Nephron progenitor cell (in vitro differentiated cells): ENCODE measurements at regions not wholly inside any gene's neighbourhood (a gene's known extent, or its start where the extent isn't known, plus 50 kb on each side); places are given as distances from the start of the nearest gene placed in this dataset.

Experiments used
- DNase-seq: peaks from one replicate; pipeline ENCODE4 v3.0.0; 2021
- H3K27ac Mint-ChIP-seq: 2 replicates; pipeline ENCODE4 v1.8.0; 2021; ENCODE audit warnings: mild to moderate bottlenecking, moderate library complexity, mixed read lengths
- H3K27me3 Mint-ChIP-seq: 2 replicates; pipeline ENCODE4 v1.8.0; 2021; ENCODE audit warnings: mild to moderate bottlenecking, low read depth, mixed read lengths; ENCODE audit not compliant: poor library complexity
- H3K36me3 Mint-ChIP-seq: 2 replicates; pipeline ENCODE4 v1.8.0; 2021; ENCODE audit warnings: low read depth, mixed read lengths
- H3K4me1 Mint-ChIP-seq: 2 replicates; pipeline ENCODE4 v1.8.0; 2021; ENCODE audit warnings: mixed read lengths
- H3K4me3 Mint-ChIP-seq: 2 replicates; pipeline ENCODE4 v1.8.0; 2021; ENCODE audit warnings: mild to moderate bottlenecking, moderate library complexity, mixed read lengths
- H3K9me3 Mint-ChIP-seq: 2 replicates; pipeline ENCODE4 v1.8.0; 2021; ENCODE audit warnings: mild to moderate bottlenecking, moderate library complexity, mixed read lengths
- TF ChIP-seq, protein P1 (sequence below): fragments of 200-600 bp; sonication (generic); IDR thresholded peaks from 2 replicates; pipeline ENCODE4 v1.5.0; 2021; ENCODE audit warnings: antibody characterized with exemption

DNA sequence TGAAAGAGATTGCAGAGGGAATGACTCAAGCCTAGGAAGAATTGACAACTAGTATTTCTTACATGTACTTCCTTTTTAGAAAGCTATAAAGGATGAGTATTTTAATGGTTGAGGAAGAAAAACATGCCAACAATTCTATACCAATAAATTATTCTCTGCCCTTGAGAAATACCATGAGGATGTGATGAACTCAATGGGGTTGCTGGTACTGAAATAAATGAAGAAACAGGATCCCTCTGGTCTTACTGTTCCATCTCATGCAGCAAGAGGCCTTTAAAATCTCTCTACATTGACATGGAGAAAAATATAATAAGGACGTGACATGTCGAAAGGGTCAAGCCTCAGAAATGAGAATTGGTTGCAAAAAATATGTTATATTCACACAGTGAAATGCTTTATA lies 477.3 kb downstream of the GABRG2 start:
- TF ChIP-seq, protein P1, sequence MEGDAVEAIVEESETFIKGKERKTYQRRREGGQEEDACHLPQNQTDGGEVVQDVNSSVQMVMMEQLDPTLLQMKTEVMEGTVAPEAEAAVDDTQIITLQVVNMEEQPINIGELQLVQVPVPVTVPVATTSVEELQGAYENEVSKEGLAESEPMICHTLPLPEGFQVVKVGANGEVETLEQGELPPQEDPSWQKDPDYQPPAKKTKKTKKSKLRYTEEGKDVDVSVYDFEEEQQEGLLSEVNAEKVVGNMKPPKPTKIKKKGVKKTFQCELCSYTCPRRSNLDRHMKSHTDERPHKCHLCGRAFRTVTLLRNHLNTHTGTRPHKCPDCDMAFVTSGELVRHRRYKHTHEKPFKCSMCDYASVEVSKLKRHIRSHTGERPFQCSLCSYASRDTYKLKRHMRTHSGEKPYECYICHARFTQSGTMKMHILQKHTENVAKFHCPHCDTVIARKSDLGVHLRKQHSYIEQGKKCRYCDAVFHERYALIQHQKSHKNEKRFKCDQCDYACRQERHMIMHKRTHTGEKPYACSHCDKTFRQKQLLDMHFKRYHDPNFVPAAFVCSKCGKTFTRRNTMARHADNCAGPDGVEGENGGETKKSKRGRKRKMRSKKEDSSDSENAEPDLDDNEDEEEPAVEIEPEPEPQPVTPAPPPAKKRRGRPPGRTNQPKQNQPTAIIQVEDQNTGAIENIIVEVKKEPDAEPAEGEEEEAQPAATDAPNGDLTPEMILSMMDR, result no peak
- no peaks in the 10 kb centered on the region for H3K4me1 Mint-ChIP-seq
- H3K27me3 Mint-ChIP-seq, result no peaks in the 10 kb centered on the region
- H3K4me3 Mint-ChIP-seq, result no peak overlapping the region
- no peak overlapping the region for H3K27ac Mint-ChIP-seq
- DNase-seq, result no peak
- H3K9me3 Mint-ChIP-seq, result peaks cover 5% of the 10 kb centered on the region
- no peaks in the 10 kb centered on the region for H3K36me3 Mint-ChIP-seq

DNA sequence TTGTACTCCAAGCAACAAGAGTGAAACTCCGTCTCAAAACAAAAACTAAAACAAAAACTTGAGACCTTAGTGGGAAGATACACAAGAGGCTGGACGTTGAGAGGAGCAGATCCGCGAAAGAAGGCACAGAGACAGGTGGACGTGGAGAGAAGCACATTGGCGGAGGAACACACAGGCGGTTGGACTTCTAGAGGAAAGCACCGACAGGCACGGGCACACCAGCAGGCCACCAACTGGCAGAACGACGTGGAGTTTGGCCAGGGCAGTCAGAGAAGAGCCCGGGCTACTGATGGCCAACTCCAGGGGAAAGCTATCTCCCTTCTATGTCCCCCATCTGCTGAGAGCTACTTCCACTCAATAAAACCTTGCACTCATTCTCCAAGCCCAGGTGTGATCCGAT lies 482.7 kb downstream of the GABRG2 start:
- no peak for DNase-seq
- Mint-ChIP-seq H3K27ac (no peak overlapping the region), H3K9me3 (peaks cover 16% of the 10 kb centered on the region), H3K36me3 (no peaks in the 10 kb centered on the region), H3K4me3 (no peak overlapping the region), H3K27me3 (no peaks in the 10 kb centered on the region), H3K4me1 (no peaks in the 10 kb centered on the region)
- TF ChIP-seq, protein P1, result no peak

DNA sequence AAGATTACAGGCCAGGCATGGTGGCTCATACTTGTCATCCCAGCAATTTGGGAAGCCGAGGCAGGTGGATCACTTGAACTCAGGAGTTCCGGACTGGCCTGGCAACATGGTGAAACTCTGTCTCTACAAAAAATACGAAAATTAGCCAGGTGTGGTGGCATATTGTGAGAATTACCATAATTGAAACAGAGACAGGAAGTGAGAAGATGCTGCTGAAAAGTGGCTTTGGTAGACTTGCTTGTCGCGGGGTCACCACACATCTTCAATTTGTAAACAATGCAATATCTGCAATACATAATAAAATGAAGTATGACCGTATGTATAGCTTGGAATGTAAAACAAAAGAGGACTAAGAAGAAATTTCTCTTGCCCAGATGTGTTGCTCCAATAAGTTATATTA lies 490.5 kb downstream of the GABRG2 start:
- H3K36me3 Mint-ChIP-seq, result no peaks in the 10 kb centered on the region
- TF ChIP-seq, protein P1, result no peak
- H3K27ac Mint-ChIP-seq, result no peak overlapping the region
- DNase-seq, result no peak
- no peaks in the 10 kb centered on the region for H3K4me1 Mint-ChIP-seq
- H3K9me3 Mint-ChIP-seq, result peaks cover 7% of the 10 kb centered on the region
- H3K4me3 Mint-ChIP-seq, result no peak overlapping the region
- H3K27me3 Mint-ChIP-seq, result peaks cover 12% of the 10 kb centered on the region

DNA sequence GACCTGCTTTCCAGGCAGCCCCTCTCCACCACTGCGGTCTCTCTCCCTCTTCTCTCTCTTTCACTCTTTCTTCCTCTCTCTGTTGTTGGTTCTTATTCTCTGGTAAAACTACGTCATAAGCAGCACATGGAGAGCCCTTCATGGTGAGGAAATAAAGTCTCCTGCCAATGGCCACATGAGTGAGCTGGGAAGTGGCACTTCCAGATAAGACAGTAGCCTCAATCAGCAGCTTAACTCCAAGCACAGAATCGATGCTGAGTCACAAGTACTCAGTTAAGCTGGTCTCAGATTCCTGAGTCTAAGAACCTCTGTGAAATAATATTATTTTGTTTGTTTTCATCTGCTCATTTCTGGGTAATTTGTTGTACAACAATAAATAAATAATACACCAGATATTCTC lies 500.1 kb downstream of the GABRG2 start:
- Mint-ChIP-seq H3K27ac (no peak overlapping the region), H3K4me1 (no peaks in the 10 kb centered on the region), H3K9me3 (no peaks in the 10 kb centered on the region), H3K4me3 (no peak overlapping the region), H3K27me3 (peaks cover 8% of the 10 kb centered on the region), H3K36me3 (no peaks in the 10 kb centered on the region)
- DNase-seq, result no peak
- TF ChIP-seq, protein P1, result no peak

DNA sequence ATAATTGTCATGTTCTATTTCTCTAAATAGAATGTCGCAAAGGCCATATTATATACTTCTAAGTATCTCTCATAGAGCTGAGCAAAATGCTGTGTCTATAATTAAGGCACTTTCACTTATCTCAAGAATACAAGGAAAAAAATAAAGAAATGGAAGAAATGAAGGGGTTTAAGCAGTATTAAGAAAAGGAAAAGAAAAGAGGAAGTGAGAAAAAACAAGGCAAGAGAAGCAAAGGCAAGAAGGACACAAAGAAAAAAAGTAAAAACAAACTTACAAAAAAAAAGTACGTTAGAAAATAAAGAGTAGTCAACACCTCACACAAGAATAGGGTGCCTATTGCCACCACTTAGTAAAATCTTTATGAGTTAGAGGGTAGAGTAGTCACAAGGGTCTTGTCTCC lies 506.2 kb downstream of the GABRG2 start:
- Mint-ChIP-seq H3K9me3 (peaks cover 4% of the 10 kb centered on the region), H3K36me3 (no peaks in the 10 kb centered on the region), H3K4me1 (no peaks in the 10 kb centered on the region), H3K27me3 (no peaks in the 10 kb centered on the region), H3K27ac (no peak overlapping the region), H3K4me3 (no peak overlapping the region)
- no peak for DNase-seq
- TF ChIP-seq, protein P1, result no peak

DNA sequence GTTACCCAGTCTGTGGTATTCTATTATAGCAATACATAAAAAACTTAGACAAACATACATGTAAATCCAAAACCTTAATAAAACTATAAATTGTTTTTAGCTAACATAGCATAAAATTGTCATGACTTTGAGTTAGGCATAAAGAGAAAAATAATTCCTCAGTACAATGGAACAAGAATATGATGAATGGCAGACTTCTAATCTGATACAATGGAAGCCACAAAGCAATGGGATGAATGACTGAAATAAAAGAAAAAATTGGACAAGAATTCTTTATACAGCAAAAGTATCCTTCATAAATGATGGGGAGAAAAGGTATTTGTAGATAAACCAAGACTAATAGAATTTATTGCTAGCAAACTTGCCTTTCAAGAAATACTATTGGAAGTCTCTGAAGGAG lies 524.2 kb downstream of the GABRG2 start:
- Mint-ChIP-seq H3K36me3 (no peaks in the 10 kb centered on the region), H3K9me3 (peaks cover 22% of the 10 kb centered on the region), H3K4me1 (no peaks in the 10 kb centered on the region), H3K27ac (no peak overlapping the region), H3K27me3 (no peaks in the 10 kb centered on the region), H3K4me3 (no peak overlapping the region)
- TF ChIP-seq, protein P1, result no peak
- DNase-seq, result no peak
